Inflammatory macrophage treated with lipopolysaccharide for 1 hour (primary cell): ENCODE measurements at regions not wholly inside any gene's neighbourhood (a gene's known extent, or its start where the extent isn't known, plus 50 kb on each side); places are given as distances from the start of the nearest gene placed in this dataset.
"Not testable (repeated sequence)": the region's sequence is repeated elsewhere in the genome, so short reads cannot be mapped to it uniquely, and the experiment has no call there.

ENCODE experiments used
- DNase-seq, 2 donors: peaks; one replicate each; pipeline ENCODE4 v3.0.0-alpha.2; 2020 to 2022

- DNase-seq: no peak
Observed at GRCh38 chr1:148385371-148386030, 97.6 kb downstream of the PPIAL4G start.

- DNase-seq: no peak
Observed at GRCh38 chr1:148383966-148384365, 99.1 kb downstream of the PPIAL4G start.

- DNase-seq: no peak
Observed at GRCh38 chr1:148379697-148380096, 103.4 kb downstream of the PPIAL4G start.

- no peak for DNase-seq
Observed at GRCh38 chr1:148379170-148379500, 104.0 kb downstream of the PPIAL4G start.

GRCh38 chr1:148377992-148378391 lies 105.1 kb downstream of the PPIAL4G start:
- not testable (repeated sequence) for DNase-seq

- DNase-seq: not testable (repeated sequence)
Observed at GRCh38 chr1:148377045-148377444, 106.1 kb downstream of the PPIAL4G start.

GRCh38 chr1:148374101-148374500 lies 109.0 kb downstream of the PPIAL4G start:
- DNase-seq: no peak

- no peak for DNase-seq
Observed at GRCh38 chr1:148373192-148373925, 109.7 kb downstream of the PPIAL4G start.

- no peak for DNase-seq
Observed at GRCh38 chr1:148372731-148373130, 110.4 kb downstream of the PPIAL4G start.

- DNase-seq: peak in 1 of 2 donors; percentile 22
Observed at GRCh38 chr1:148372051-148372726, 110.9 kb downstream of the PPIAL4G start.

GRCh38 chr1:148371551-148371994 lies 111.5 kb downstream of the PPIAL4G start:
- peak; percentile 57 to 71 for DNase-seq

GRCh38 chr1:148370661-148371060 lies 112.4 kb downstream of the PPIAL4G start:
- peak in 1 of 2 donors; percentile 53 for DNase-seq

- DNase-seq: no peak
Observed at GRCh38 chr1:148367596-148367995, 115.5 kb downstream of the PPIAL4G start.

GRCh38 chr1:148366136-148366753 lies 116.9 kb downstream of the PPIAL4G start:
- DNase-seq: not testable (repeated sequence)

GRCh38 chr1:148365151-148365550 lies 118.0 kb downstream of the PPIAL4G start:
- DNase-seq: not testable (repeated sequence)

- DNase-seq: not testable (repeated sequence)
Observed at GRCh38 chr1:148363979-148364378, 119.1 kb downstream of the PPIAL4G start.

- DNase-seq: no peak
Observed at GRCh38 chr1:148363439-148363810, 119.7 kb downstream of the PPIAL4G start.

GRCh38 chr1:148362626-148363438 lies 120.3 kb downstream of the PPIAL4G start:
- no peak for DNase-seq

GRCh38 chr1:148362216-148362611 lies 120.9 kb downstream of the PPIAL4G start:
- DNase-seq: no peak

GRCh38 chr1:148361427-148362215 lies 121.5 kb downstream of the PPIAL4G start:
- DNase-seq: not testable (repeated sequence)

- no peak for DNase-seq
Observed at GRCh38 chr1:148357037-148357436, 126.1 kb downstream of the PPIAL4G start.

- DNase-seq: peak; percentile 63 to 91
Observed at GRCh38 chr1:148355976-148356375, 127.1 kb downstream of the PPIAL4G start.
